Parathyroid adenoma (tissue), 2 donors: ENCODE measurements at regions not wholly inside any gene's neighbourhood (a gene's known extent, or its start where the extent isn't known, plus 50 kb on each side); places are given as distances from the start of the nearest gene placed in this dataset.

Experiments
- H2AFZ ChIP-seq: fragments of 300-600 bp; sonication (generic); one replicate; pipeline ENCODE4 v1.7.0; 2017; ENCODE audit warnings: antibody characterized with exemption, mild to moderate bottlenecking
- H3K27ac ChIP-seq: fragments of 300-600 bp; sonication (generic); one replicate; pipeline ENCODE4 v1.7.0; 2017
- H3K27me3 ChIP-seq: fragments of 300-600 bp; sonication (generic); one replicate; pipeline ENCODE4 v1.7.0; 2017; ENCODE audit warnings: low read length; ENCODE audit not compliant: control insufficient read depth, insufficient read depth
- H3K36me3 ChIP-seq: fragments of 300-600 bp; sonication (generic); one replicate; pipeline ENCODE4 v1.7.0; 2017; ENCODE audit warnings: low read length; ENCODE audit not compliant: control insufficient read depth, insufficient read depth
- H3K4me1 ChIP-seq: fragments of 300-600 bp; sonication (generic); one replicate; pipeline ENCODE4 v1.7.0; 2017; ENCODE audit warnings: control low read depth
- H3K4me2 ChIP-seq: fragments of 300-600 bp; sonication (generic); one replicate; pipeline ENCODE4 v1.7.0; 2017; ENCODE audit warnings: low read length
- H3K4me3 ChIP-seq: fragments of 300-600 bp; sonication (generic); one replicate; pipeline ENCODE4 v1.7.0; 2017; ENCODE audit warnings: low read depth, low read length
- H3K79me2 ChIP-seq: fragments of 300-600 bp; sonication (generic); one replicate; pipeline ENCODE4 v1.7.0; 2017; ENCODE audit warnings: control low read depth
- H3K9ac ChIP-seq: fragments of 300-600 bp; sonication (generic); one replicate; pipeline ENCODE4 v1.7.0; 2017; ENCODE audit warnings: mild to moderate bottlenecking
- H3K9me3 ChIP-seq: fragments of 300-600 bp; sonication (generic); one replicate; pipeline ENCODE4 v1.7.0; 2017; ENCODE audit warnings: low read length; ENCODE audit not compliant: control insufficient read depth
- TF ChIP-seq, protein P1 (sequence below): fragments of 300-600 bp; sonication (generic); IDR thresholded peaks from one replicate; pipeline ENCODE4 v1.7.0; 2017; ENCODE audit warnings: antibody characterized with exemption, mild to moderate bottlenecking
- donor health status: primary hyperparathyroidism.

DNA sequence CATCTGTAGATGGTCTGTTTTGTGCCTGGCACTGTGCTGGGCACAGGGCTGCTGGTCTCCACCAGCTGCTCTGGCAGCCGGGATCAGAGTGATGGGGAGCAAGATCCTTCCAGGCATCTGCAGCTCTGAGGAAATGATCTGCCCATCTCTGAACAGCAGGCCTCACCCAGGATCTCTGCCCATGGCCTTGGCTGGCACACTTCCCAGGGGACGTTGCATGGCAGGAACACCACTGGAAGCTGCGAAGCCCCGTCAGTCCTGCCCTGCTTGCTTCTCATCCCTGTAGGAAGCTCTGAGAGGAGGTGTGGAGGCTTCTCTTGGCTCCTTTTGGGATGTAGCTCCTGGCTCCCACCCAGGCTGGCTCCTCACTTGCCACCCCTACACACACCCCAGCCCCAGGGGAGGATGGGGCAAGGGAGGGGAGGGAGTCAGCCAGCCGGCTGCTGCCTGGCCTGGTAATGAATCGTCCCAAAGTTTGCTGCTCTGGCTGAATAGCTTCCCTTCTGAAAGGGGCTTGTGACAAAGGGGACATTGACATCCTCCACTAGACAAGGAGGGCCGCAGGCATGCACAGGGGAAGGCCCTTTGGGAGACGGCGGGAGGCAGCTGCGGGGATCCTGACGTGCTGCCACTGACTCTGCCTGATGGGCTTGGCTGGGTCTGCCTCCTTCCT is 108.9 kb downstream of the VEGFA start:
- no peak overlapping the region for H3K4me2 ChIP-seq
- no peak overlapping the region for H3K4me3 ChIP-seq
- no peaks in the 10 kb centered on the region for H3K79me2 ChIP-seq
- no peak overlapping the region for H3K27ac ChIP-seq
- TF ChIP-seq, protein P1, sequence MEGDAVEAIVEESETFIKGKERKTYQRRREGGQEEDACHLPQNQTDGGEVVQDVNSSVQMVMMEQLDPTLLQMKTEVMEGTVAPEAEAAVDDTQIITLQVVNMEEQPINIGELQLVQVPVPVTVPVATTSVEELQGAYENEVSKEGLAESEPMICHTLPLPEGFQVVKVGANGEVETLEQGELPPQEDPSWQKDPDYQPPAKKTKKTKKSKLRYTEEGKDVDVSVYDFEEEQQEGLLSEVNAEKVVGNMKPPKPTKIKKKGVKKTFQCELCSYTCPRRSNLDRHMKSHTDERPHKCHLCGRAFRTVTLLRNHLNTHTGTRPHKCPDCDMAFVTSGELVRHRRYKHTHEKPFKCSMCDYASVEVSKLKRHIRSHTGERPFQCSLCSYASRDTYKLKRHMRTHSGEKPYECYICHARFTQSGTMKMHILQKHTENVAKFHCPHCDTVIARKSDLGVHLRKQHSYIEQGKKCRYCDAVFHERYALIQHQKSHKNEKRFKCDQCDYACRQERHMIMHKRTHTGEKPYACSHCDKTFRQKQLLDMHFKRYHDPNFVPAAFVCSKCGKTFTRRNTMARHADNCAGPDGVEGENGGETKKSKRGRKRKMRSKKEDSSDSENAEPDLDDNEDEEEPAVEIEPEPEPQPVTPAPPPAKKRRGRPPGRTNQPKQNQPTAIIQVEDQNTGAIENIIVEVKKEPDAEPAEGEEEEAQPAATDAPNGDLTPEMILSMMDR, result no peak
- no peak overlapping the region for H2AFZ ChIP-seq
- H3K27me3 ChIP-seq, result no peaks in the 10 kb centered on the region
- no peaks in the 10 kb centered on the region for H3K36me3 ChIP-seq
- H3K4me1 ChIP-seq, result no peaks in the 10 kb centered on the region
- no peaks in the 10 kb centered on the region for H3K9me3 ChIP-seq
- H3K9ac ChIP-seq, result no peak overlapping the region

DNA sequence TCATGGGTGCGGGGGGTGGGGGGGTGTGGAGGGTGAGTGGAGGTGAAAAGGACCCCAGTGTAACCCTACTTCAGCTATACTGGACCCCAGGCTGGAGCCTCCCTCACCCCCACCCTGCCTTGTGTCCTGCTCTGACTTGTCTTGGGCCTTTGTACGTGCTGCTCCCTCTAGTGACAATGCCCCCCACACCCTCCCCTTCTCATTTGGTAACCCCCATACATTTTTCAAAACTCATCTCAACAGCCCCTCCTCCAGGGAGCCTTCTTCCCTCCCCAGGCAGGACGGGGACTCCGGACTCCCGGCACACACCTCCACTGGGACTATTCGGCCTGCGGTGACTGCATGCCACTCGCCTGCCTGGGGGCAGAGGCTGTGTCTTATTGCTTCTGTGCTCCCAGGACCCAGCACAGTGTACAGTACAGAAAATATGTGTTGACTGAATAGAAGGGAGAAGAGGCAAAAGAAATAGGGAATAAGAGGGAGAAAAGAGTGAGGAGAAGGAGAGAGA is 108.2 kb downstream of the VEGFA start:
- H3K4me1 ChIP-seq, result no peaks in the 10 kb centered on the region
- H3K4me2 ChIP-seq, result no peak overlapping the region
- H3K27me3 ChIP-seq, result no peaks in the 10 kb centered on the region
- H3K36me3 ChIP-seq, result no peaks in the 10 kb centered on the region
- TF ChIP-seq, protein P1, result no peak
- no peak overlapping the region for H2AFZ ChIP-seq
- H3K27ac ChIP-seq, result no peak overlapping the region
- H3K9ac ChIP-seq, result no peak overlapping the region
- no peaks in the 10 kb centered on the region for H3K79me2 ChIP-seq
- no peak overlapping the region for H3K4me3 ChIP-seq
- no peaks in the 10 kb centered on the region for H3K9me3 ChIP-seq

DNA sequence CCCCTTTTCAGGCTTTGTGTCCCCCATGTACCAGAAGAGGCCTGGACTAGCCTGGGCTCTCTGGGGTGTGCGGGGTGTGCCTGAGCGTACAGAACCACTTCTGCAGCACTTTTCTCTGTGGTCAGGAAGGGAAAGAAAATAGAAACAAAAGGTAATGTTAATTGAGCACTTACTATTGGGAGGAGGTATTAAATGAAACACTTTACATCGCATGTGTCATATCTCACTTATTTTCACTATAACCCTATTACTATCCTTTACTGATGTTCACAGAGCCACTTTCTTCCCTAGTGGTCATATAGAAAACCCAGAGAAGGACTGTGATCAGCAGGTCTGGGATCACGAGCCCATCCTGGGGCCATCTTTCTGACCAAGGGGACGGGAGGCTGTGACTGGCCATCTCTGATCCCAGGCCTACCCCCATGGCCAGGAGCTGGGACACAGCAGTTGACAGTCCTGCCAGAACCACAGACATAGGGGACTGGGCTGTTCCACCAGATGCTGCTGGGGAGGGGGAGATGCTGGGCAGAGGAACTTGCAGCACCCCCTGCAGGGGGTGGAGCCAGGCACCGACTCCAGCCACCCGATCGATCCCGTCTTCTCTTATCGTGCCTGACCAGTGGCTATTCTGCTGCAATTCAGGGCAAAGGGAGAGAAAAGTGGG is 107.6 kb downstream of the VEGFA start:
- H2AFZ ChIP-seq, result no peak overlapping the region
- no peaks in the 10 kb centered on the region for H3K9me3 ChIP-seq
- H3K27ac ChIP-seq, result no peak overlapping the region
- H3K36me3 ChIP-seq, result no peaks in the 10 kb centered on the region
- no peak overlapping the region for H3K9ac ChIP-seq
- H3K79me2 ChIP-seq, result no peaks in the 10 kb centered on the region
- H3K4me3 ChIP-seq, result no peak overlapping the region
- no peak overlapping the region for H3K4me2 ChIP-seq
- H3K27me3 ChIP-seq, result no peaks in the 10 kb centered on the region
- no peaks in the 10 kb centered on the region for H3K4me1 ChIP-seq
- TF ChIP-seq, protein P1, result no peak

DNA sequence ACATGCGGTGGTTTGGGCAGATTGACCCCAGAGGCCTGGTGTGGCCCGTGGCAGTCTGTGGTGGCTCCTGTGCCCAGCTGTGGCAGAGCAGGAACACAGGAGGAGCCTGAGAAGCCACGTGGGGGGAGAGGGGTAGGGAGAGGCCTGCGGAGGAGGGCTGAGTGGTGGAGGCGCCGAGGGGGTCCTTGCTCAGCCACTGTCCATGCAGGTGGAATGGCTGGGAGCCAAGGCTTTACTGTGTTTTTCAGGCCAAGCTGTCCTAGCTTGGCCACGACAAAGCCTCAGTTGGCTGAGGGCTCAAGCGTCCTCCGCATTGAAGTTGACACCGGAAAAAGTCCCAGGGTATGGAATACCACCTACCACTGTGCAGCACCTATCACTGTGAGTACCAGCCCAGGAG is 107.0 kb downstream of the VEGFA start:
- Histone ChIP-seq H3K4me1 (no peaks in the 10 kb centered on the region), H3K36me3 (no peaks in the 10 kb centered on the region), H3K79me2 (no peaks in the 10 kb centered on the region), H3K27me3 (no peaks in the 10 kb centered on the region), H3K27ac (no peak overlapping the region), H3K9me3 (no peaks in the 10 kb centered on the region), H3K9ac (no peak overlapping the region), H2AFZ (no peak overlapping the region), H3K4me3 (no peak overlapping the region), H3K4me2 (no peak overlapping the region)
- TF ChIP-seq, protein P1, result no peak
